ENCODE measurements at regions not wholly inside any gene's neighbourhood (a gene's known extent, or its start where the extent isn't known, plus 50 kb on each side); places are given as distances from the start of the nearest gene placed in this dataset.
"Not testable (repeated sequence)": the region's sequence is repeated elsewhere in the genome, so short reads cannot be mapped to it uniquely, and the experiment has no call there.

- DNase-seq, result no peak
Measured at GRCh38 chr5:115751176-115751575, 65.3 kb downstream of the CDO1 start.

- DNase-seq, result no peak
Measured at GRCh38 chr5:115749016-115749415, 67.4 kb downstream of the CDO1 start.

GRCh38 chr5:115739245-115739644 lies 77.2 kb downstream of the CDO1 start:
- not testable (repeated sequence) for DNase-seq

GRCh38 chr5:115738830-115739229 lies 77.6 kb downstream of the CDO1 start:
- no peak for DNase-seq

- no peak for DNase-seq
Measured at GRCh38 chr5:115737452-115737851, 79.0 kb downstream of the CDO1 start.

- DNase-seq, result no peak
Measured at GRCh38 chr5:115736690-115737005, 79.8 kb downstream of the CDO1 start.

GRCh38 chr5:115736004-115736689 lies 80.3 kb downstream of the CDO1 start:
- DNase-seq, result no peak

GRCh38 chr5:115735108-115735998 lies 81.1 kb downstream of the CDO1 start:
- DNase-seq, result no peak

GRCh38 chr5:115733607-115734006 lies 82.9 kb downstream of the CDO1 start:
- DNase-seq, result no peak

- no peak for DNase-seq
Measured at GRCh38 chr5:115732026-115732425, 84.4 kb downstream of the CDO1 start.

GRCh38 chr5:115725522-115725921 lies 90.9 kb downstream of the CDO1 start:
- no peak for DNase-seq

GRCh38 chr5:115723220-115723619 lies 93.2 kb downstream of the CDO1 start:
- DNase-seq, result no peak

- no peak for DNase-seq
Measured at GRCh38 chr5:115720888-115721287, 95.1 kb upstream of the TMED7 start.

- DNase-seq, result no peak
Measured at GRCh38 chr5:115718927-115719326, 93.1 kb upstream of the TMED7 start.

- DNase-seq, result no peak
Measured at GRCh38 chr5:115713408-115713807, 87.6 kb upstream of the TMED7 start.

- no peak for DNase-seq
Measured at GRCh38 chr5:115709585-115709984, 83.7 kb upstream of the TMED7 start.

GRCh38 chr5:115708819-115709477 lies 83.1 kb upstream of the TMED7 start:
- DNase-seq, result no peak

GRCh38 chr5:115703514-115703913 lies 77.7 kb upstream of the TMED7 start:
- no peak for DNase-seq

- DNase-seq, result no peak
Measured at GRCh38 chr5:115702025-115702424, 76.2 kb upstream of the TMED7 start.

- DNase-seq, result no peak
Measured at GRCh38 chr5:115699967-115700366, 74.1 kb upstream of the TMED7 start.

GRCh38 chr5:115696141-115696650 lies 70.4 kb upstream of the TMED7 start:
- DNase-seq, result no peak

GRCh38 chr5:115695310-115695880 lies 69.6 kb upstream of the TMED7 start:
- no peak for DNase-seq

- not testable (repeated sequence) for DNase-seq
Measured at GRCh38 chr5:115691814-115692213, 66.0 kb upstream of the TMED7 start.

Measured in dermis blood vessel endothelial cell (primary cell).